ENCODE measurements at regions not wholly inside any gene's neighbourhood (a gene's known extent, or its start where the extent isn't known, plus 50 kb on each side); places are given as distances from the start of the nearest gene placed in this dataset.

GRCh38 chr2:16612490-16612889 lies 53.1 kb downstream of the CYRIA start:
- Histone ChIP-seq H3K27ac (ENCODE audit: low read depth in 1 of 2, low read length in 2 of 2) (no peak overlapping the region), H3K9ac (ENCODE audit: low read depth in 1 of 2, low read length in 2 of 2) (no peak overlapping the region), H3K4me3 (ENCODE audit: low read depth in 1 of 3, low read length in 3 of 3) (no peak overlapping the region), H3K9me3 (ENCODE audit: control insufficient read depth in 4 of 4, low read length in 3 of 4) (no peaks in the 10 kb centered on the region), H3K36me3 (ENCODE audit: control insufficient read depth in 4 of 4, insufficient read depth in 3 of 4, low read depth in 1 of 4, low read length in 3 of 4) (no peaks in the 10 kb centered on the region), H3K4me1 (ENCODE audit: control insufficient read depth in 4 of 4, insufficient read depth in 4 of 4, low read length in 3 of 4) (peaks cover 6 to 14% (median 11%) of the 10 kb centered on the region in 4 donors), H3K27me3 (ENCODE audit: control insufficient read depth in 4 of 4, insufficient read depth in 4 of 4, low read length in 3 of 4) (no peaks in the 10 kb centered on the region)
- no peak for DNase-seq (ENCODE audit: low spot score)
- TF ChIP-seq NR2F2 (IDR thresholded peaks at IDR 0.05), result no peak
- no peak for TF ChIP-seq HNF4A (conservative IDR thresholded peaks at IDR 0.05)
- no peak for TF ChIP-seq RXRA (IDR thresholded peaks at IDR 0.05)
- no peak for TF ChIP-seq FOXA2 (IDR thresholded peaks at IDR 0.05)
- WGBS, result 85% methylated on average over 4 of the region's 4 CpGs

- H3K27ac ChIP-seq (ENCODE audit: low read depth in 1 of 2, low read length in 2 of 2), result no peak overlapping the region
- no peak for TF ChIP-seq MAX (IDR thresholded peaks at IDR 0.05)
- TF ChIP-seq YY1 (IDR thresholded peaks at IDR 0.05), result no peak
- TF ChIP-seq HNF4A (conservative IDR thresholded peaks at IDR 0.05), result no peak
- TF ChIP-seq SP1 (IDR thresholded peaks at IDR 0.05), result no peak
- no peak for TF ChIP-seq FOXA1 (IDR thresholded peaks at IDR 0.05)
- TF ChIP-seq EGR1 (IDR thresholded peaks at IDR 0.05; ENCODE audit: low read depth in 2 of 2), result no peak
- TF ChIP-seq RAD21 (IDR thresholded peaks at IDR 0.05), result no peak
- no peak for TF ChIP-seq TAF1 (conservative IDR thresholded peaks at IDR 0.05)
- WGBS, result 86% methylated on average over 3 of the region's 3 CpGs
- no peak overlapping the region for H3K4me3 ChIP-seq (ENCODE audit: low read depth in 1 of 3, low read length in 3 of 3)
- H3K4me1 ChIP-seq (ENCODE audit: control insufficient read depth in 4 of 4, insufficient read depth in 4 of 4, low read length in 3 of 4), result peaks cover 6 to 14% (median 11%) of the 10 kb centered on the region in 4 donors
- DNase-seq (ENCODE audit: low spot score), result no peak
- H3K27me3 ChIP-seq (ENCODE audit: control insufficient read depth in 4 of 4, insufficient read depth in 4 of 4, low read length in 3 of 4), result no peaks in the 10 kb centered on the region
- no peak overlapping the region for H3K9ac ChIP-seq (ENCODE audit: low read depth in 1 of 2, low read length in 2 of 2)
- H3K9me3 ChIP-seq (ENCODE audit: control insufficient read depth in 4 of 4, low read length in 3 of 4), result no peaks in the 10 kb centered on the region
- no peaks in the 10 kb centered on the region for H3K36me3 ChIP-seq (ENCODE audit: control insufficient read depth in 4 of 4, insufficient read depth in 3 of 4, low read depth in 1 of 4, low read length in 3 of 4)
Observed at GRCh38 chr2:16609786-16610185, 55.8 kb downstream of the CYRIA start.

GRCh38 chr2:16608661-16609643 lies 56.7 kb downstream of the CYRIA start:
- WGBS, result 5% methylated on average over 21 of the region's 21 CpGs
- H3K9me3 ChIP-seq (ENCODE audit: control insufficient read depth in 4 of 4, low read length in 3 of 4), result no peaks in the 10 kb centered on the region
- peaks cover 3 to 9% (median 9%) of the 10 kb centered on the region in 4 donors for H3K4me1 ChIP-seq (ENCODE audit: control insufficient read depth in 4 of 4, insufficient read depth in 4 of 4, low read length in 3 of 4)
- peak overlapping the region in 1 of 2 donors; percentile 15 for H3K27ac ChIP-seq (ENCODE audit: low read depth in 1 of 2, low read length in 2 of 2)
- peak; percentile 91 for DNase-seq (ENCODE audit: low spot score)
- H3K4me3 ChIP-seq (ENCODE audit: low read depth in 1 of 3, low read length in 3 of 3), result peak overlapping the region; percentile 46 to 80 (median 71)
- H3K27me3 ChIP-seq (ENCODE audit: control insufficient read depth in 4 of 4, insufficient read depth in 4 of 4, low read length in 3 of 4), result no peaks in the 10 kb centered on the region
- no peak overlapping the region for H3K9ac ChIP-seq (ENCODE audit: low read depth in 1 of 2, low read length in 2 of 2)
- peak; percentile 98 for TF ChIP-seq CTCF (IDR thresholded peaks at IDR 0.05; ENCODE audit: low read depth, low read length, missing input control)
- no peak for TF ChIP-seq SP1 (IDR thresholded peaks at IDR 0.05)
- TF ChIP-seq RXRA (IDR thresholded peaks at IDR 0.05), result peak in 1 of 2 donors; percentile 31
- TF ChIP-seq HNF4G (IDR thresholded peaks at IDR 0.05), result no peak
- peak; percentile 81 to 84 for TF ChIP-seq RAD21 (IDR thresholded peaks at IDR 0.05)
- TF ChIP-seq YY1 (IDR thresholded peaks at IDR 0.05), result peak; percentile 96
- H3K36me3 ChIP-seq (ENCODE audit: control insufficient read depth in 4 of 4, insufficient read depth in 3 of 4, low read depth in 1 of 4, low read length in 3 of 4), result no peaks in the 10 kb centered on the region
